BE2C (cell line): ENCODE measurements at regions not wholly inside any gene's neighbourhood (a gene's known extent, or its start where the extent isn't known, plus 50 kb on each side); places are given as distances from the start of the nearest gene placed in this dataset.

Experiments used
- DNase-seq: peaks from one replicate; pipeline ENCODE4 v3.0.0-alpha.2; 2020
- H3K27me3 ChIP-seq: fragments of 250-450 bp; sonication (Bioruptor Pico); 2 replicates; pipeline ENCODE4 v1.5.1; 2020; ENCODE audit warnings: mild to moderate bottlenecking
- H3K36me3 ChIP-seq: fragments of 250-450 bp; sonication (Bioruptor Pico); 2 replicates; pipeline ENCODE4 v1.5.1; 2020; ENCODE audit warnings: mild to moderate bottlenecking
- H3K4me1 ChIP-seq: fragments of 250-450 bp; sonication (Bioruptor Pico); 2 replicates; pipeline ENCODE4 v1.5.1; 2020
- H3K4me3 ChIP-seq: 2 replicates; pipeline ENCODE4 v1.5.1; 2011; ENCODE audit warnings: low read depth, low read length
- H3K9me3 ChIP-seq: fragments of 250-450 bp; sonication (Bioruptor Pico); 2 replicates; pipeline ENCODE4 v1.5.1; 2020
- CTCF ChIP-seq: IDR thresholded peaks from 2 replicates; pipeline ENCODE4 v1.5.1; 2012; ENCODE audit warnings: mild to moderate bottlenecking, low read depth, low read length

- H3K27me3 ChIP-seq, result peaks cover 20% of the 10 kb centered on the region
- no peak for DNase-seq
Observed at GRCh38 chr6:167712731-167713475, 113.8 kb upstream of the AFDN start.

GRCh38 chr6:167714152-167714551 lies 112.6 kb upstream of the AFDN start:
- peaks cover 24% of the 10 kb centered on the region for H3K27me3 ChIP-seq
- no peak overlapping the region for H3K4me3 ChIP-seq
- TF ChIP-seq CTCF, result no peak

More at GRCh38 chr6:167712731-167713475, 113.8 kb upstream of the AFDN start:
- Histone ChIP-seq H3K4me1 (no peaks in the 10 kb centered on the region), H3K36me3 (no peaks in the 10 kb centered on the region), H3K9me3 (no peaks in the 10 kb centered on the region), H3K4me3 (no peak overlapping the region)
- TF ChIP-seq CTCF, result no peak

GRCh38 chr6:167717455-167717854 lies 109.3 kb upstream of the AFDN start:
- Histone ChIP-seq H3K27me3 (peaks cover 26% of the 10 kb centered on the region), H3K4me1 (no peaks in the 10 kb centered on the region), H3K36me3 (no peaks in the 10 kb centered on the region), H3K9me3 (no peaks in the 10 kb centered on the region), H3K4me3 (no peak overlapping the region)
- DNase-seq, result no peak
- TF ChIP-seq CTCF, result no peak

More at GRCh38 chr6:167714152-167714551, 112.6 kb upstream of the AFDN start:
- no peaks in the 10 kb centered on the region for H3K9me3 ChIP-seq
- DNase-seq, result no peak
- no peaks in the 10 kb centered on the region for H3K4me1 ChIP-seq
- H3K36me3 ChIP-seq, result no peaks in the 10 kb centered on the region

GRCh38 chr6:167717867-167718266 lies 108.8 kb upstream of the AFDN start:
- no peaks in the 10 kb centered on the region for H3K4me1 ChIP-seq
- H3K9me3 ChIP-seq, result no peaks in the 10 kb centered on the region
- peaks cover 28% of the 10 kb centered on the region for H3K27me3 ChIP-seq
- no peak for DNase-seq
- no peak for TF ChIP-seq CTCF
- H3K4me3 ChIP-seq, result no peak overlapping the region
- no peaks in the 10 kb centered on the region for H3K36me3 ChIP-seq

GRCh38 chr6:167719920-167720319 lies 106.8 kb upstream of the AFDN start:
- Histone ChIP-seq H3K4me3 (no peak overlapping the region), H3K36me3 (no peaks in the 10 kb centered on the region), H3K27me3 (peaks cover 16% of the 10 kb centered on the region; the same call in 1 of the 2 replicates), H3K9me3 (no peaks in the 10 kb centered on the region), H3K4me1 (no peaks in the 10 kb centered on the region)
- no peak for DNase-seq
- TF ChIP-seq CTCF, result no peak
